K562 (cell line): ENCODE measurements at regions not wholly inside any gene's neighbourhood (a gene's known extent, or its start where the extent isn't known, plus 50 kb on each side); places are given as distances from the start of the nearest gene placed in this dataset.

Experiments
- ESRRB ChIP-seq: fragments of 250-450 bp; sonication (Bioruptor Pico); IDR thresholded peaks from 2 replicates; pipeline ENCODE4 v1.5.0; 2020; ENCODE audit warnings: mild to moderate bottlenecking, moderate library complexity, borderline replicate concordance
- MYNN ChIP-seq, 2 experiments: sonication (generic); formaldehyde crosslinking in 1 of 2; IDR thresholded peaks; 2 replicates each; pipeline versions ENCODE4 v1.5.0 to v1.6.1; 2016 to 2020; ENCODE audit warnings: antibody characterized with exemption in 1 of 2, missing genetic modification reagents in 1 of 2
- POLR2AphosphoS5 ChIP-seq: IDR thresholded peaks from 2 replicates; pipeline ENCODE4 v1.6.1; 2011; ENCODE audit warnings: mild to moderate bottlenecking, low read depth, low read length, moderate library complexity; ENCODE audit not compliant: control insufficient read depth, insufficient read depth
- TAF15 ChIP-seq: fragments of 200-400 bp; formaldehyde crosslinking; IDR thresholded peaks from 2 replicates; pipeline ENCODE4 v1.6.1; 2017; ENCODE audit warnings: mild to moderate bottlenecking, low read depth, low read length, moderate library complexity
- TOE1 ChIP-seq, 2 experiments: fragments of 450-650 bp in 1 of 2; sonication (generic) in 1 of 2; formaldehyde crosslinking in 1 of 2; IDR thresholded peaks; 2 replicates each; pipeline versions ENCODE4 v1.7.1 to v1.8.0; 2016 to 2022; ENCODE audit warnings: borderline replicate concordance in 2 of 2, mild to moderate bottlenecking in 2 of 2, antibody characterized with exemption in 1 of 2, inconsistent platforms in 1 of 2, low read depth in 1 of 2, missing genetic modification reagents in 1 of 2, moderate library complexity in 1 of 2
- TSC22D4 ChIP-seq: fragments of 450-650 bp; IDR thresholded peaks from 2 replicates; pipeline ENCODE4 v1.6.1; 2016; ENCODE audit warnings: missing genetic modification characterization, missing biosample characterization, control low read depth
- ZNF282 ChIP-seq: sonication (generic); formaldehyde crosslinking; IDR thresholded peaks from 2 replicates; pipeline ENCODE4 v1.8.1; 2023; ENCODE audit warnings: missing genetic modification reagents
- ZNF518B ChIP-seq: fragments of 250-450 bp; sonication (Bioruptor Pico); IDR thresholded peaks from 2 replicates; pipeline ENCODE4 v1.5.0; 2021; ENCODE audit warnings: mild to moderate bottlenecking, moderate library complexity
- TF ChIP-seq, protein P1 (sequence below): fragments of 450-650 bp; IDR thresholded peaks from 2 replicates; pipeline ENCODE4 v1.6.1; 2014; ENCODE audit warnings: low read depth, mild to moderate bottlenecking, moderate library complexity, borderline replicate concordance

GRCh38 chr5:164073081-164073480 is 567.7 kb downstream of the MAT2B start (continued):
- TF ChIP-seq TOE1 (IDR thresholded peaks at IDR 0.05; ENCODE audit: borderline replicate concordance) (no peak), TOE1 (CRISPR knock-in tag; IDR thresholded peaks at IDR 0.05; ENCODE audit: borderline replicate concordance, low read depth) (no peak), ZNF518B (CRISPR knock-in tag) (no peak), POLR2AphosphoS5 (no peak), ESRRB (CRISPR knock-in tag) (no peak), TAF15 (no peak), ZNF282 (CRISPR knock-in tag) (no peak), TSC22D4 (tag) (no peak), MYNN (IDR thresholded peaks at IDR 0.05) (no peak), MYNN (CRISPR knock-in tag; IDR thresholded peaks at IDR 0.05) (no peak)
- TF ChIP-seq, protein P1, sequence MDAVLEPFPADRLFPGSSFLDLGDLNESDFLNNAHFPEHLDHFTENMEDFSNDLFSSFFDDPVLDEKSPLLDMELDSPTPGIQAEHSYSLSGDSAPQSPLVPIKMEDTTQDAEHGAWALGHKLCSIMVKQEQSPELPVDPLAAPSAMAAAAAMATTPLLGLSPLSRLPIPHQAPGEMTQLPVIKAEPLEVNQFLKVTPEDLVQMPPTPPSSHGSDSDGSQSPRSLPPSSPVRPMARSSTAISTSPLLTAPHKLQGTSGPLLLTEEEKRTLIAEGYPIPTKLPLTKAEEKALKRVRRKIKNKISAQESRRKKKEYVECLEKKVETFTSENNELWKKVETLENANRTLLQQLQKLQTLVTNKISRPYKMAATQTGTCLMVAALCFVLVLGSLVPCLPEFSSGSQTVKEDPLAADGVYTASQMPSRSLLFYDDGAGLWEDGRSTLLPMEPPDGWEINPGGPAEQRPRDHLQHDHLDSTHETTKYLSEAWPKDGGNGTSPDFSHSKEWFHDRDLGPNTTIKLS = no peak
